GM11168 (cell line): ENCODE measurements at regions not wholly inside any gene's neighbourhood (a gene's known extent, or its start where the extent isn't known, plus 50 kb on each side); places are given as distances from the start of the nearest gene placed in this dataset.

Experiments used
- in situ Hi-C: fragments of 300-500 bp; cut with MboI; formaldehyde crosslinking; loops from one replicate; pipeline ENCODE4 v1.12.0; 2022; ENCODE audit warnings: low sequenced_read_pairs; ENCODE audit not compliant: unreplicated experiment

DNA sequence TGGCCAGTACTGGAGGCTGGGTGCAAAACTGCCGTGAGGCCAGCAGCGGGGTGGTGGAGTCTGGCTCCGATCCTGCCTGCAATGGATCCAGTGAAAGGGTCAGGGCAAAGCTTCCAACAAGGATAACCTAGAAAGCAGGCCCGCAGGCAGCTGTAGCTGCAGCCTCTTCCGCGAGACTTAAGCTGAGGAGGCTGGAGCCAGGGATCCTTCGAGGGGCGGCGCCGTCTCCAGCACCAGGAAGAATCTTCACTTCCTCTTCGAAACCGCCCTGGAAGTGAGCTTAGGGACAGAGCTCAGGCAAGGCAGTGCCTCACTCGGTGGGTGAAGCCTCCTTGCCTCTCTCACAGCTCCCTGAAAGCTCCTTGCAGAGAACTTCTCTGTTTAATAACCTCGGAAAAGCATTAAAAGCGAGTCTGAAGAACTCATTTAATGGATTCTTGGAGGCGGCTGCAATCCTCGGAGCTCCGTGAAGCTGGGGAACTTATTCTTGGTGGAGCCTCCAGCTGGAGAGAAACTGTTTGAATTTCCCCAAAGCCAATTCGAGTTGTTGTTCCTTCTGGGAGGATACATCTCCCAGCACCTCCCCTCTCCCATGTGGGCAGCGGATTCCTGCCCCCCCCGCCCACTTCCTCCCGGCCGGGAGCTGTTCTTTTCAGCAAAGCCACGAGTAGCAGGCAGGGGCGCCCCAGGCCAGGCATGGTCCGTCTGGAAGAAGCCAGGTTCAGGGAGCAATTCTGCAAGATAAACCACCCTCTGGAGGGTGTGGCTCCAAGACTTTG is 169.9 kb downstream of the CTTN start:
- in situ Hi-C loops: no loop called here

DNA sequence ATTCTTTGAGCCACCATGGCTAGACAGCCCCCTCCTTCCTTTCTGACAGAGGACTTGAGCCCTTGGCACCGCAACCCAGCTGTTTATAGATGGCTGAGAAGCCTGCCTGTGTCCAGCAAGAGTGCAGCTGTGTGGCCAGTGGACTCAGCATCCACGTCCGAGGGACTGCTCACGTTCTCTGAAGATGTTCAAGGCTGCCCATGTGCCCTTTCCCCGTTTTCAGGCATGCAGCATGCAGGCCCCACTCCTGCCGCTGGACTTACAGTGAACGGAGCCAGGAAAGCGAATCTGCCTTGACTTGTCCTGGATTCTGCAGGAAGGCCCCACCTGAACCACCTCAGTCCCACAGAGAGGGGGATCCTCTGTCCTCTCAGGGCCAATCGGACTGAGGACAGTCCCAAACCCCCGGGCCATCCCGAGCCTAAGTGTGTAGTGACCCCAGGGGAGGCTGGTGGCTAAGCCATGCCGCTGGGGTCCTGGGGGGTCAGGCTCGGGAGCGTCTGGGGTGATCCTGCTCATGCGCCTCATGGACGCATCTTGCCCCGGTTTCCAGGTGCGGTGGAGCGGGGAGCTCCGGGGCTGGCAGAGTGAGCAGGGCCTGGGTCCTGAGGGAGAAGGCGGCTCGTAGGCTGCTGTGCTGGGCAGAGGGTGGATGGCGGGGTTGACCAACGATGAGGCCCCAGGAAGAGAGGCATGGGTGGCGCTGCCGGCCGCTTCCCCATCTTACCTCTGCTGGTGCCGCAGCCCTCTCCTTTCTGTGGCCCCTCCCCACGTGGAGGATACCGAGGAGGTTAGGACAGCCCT is 170.7 kb downstream of the CTTN start:
- in situ Hi-C loops: no loop called here

DNA sequence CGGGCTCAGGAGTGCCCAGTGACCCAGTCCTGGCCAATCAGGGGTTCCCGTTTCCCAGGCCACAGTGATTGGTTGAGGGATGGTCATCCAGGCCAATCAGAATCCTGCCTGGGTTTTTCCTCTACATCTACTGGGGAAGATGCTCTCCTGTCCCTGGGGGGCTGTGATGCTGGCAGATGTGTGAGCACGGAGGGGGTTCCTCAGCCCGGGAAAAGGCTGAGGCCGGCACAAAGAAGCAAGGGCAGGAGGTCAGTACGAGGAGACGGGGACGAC is 171.2 kb downstream of the CTTN start:
- in situ Hi-C loops: no loop called here

DNA sequence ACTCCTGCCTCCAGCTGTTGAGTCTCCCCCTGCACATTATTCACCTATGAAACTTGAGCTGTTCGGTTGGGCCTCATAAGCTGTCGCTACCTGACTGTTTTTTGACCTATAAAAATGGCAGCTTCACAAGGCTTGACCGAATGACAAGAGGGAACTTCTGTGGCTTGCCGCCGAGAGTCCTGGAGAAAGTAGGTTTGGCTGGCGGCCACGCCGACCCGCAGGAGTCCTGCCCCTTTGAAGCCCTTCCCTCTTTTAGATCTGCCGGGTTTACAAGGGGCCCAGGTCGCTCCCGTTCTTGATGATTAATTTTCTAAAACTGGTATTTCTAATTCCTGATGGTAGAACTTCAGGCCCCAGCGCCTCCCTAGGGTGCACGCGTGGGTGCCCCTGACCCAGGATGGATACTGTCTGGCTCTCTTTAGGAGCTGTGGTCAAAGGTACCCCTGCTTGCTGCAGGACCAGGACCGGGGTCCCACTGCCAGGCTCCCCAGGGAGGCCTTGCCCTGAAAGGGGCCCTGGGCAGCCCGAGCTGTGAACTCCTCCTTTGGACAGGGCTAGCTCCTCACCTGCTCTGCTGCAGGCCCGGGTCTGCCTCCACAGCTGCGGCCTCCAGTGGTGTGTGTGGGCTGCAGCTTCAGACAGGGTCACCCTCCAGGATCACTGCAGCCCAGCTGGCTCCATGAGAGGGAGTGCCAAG is 171.8 kb downstream of the CTTN start:
- in situ Hi-C loops: no loop called here

DNA sequence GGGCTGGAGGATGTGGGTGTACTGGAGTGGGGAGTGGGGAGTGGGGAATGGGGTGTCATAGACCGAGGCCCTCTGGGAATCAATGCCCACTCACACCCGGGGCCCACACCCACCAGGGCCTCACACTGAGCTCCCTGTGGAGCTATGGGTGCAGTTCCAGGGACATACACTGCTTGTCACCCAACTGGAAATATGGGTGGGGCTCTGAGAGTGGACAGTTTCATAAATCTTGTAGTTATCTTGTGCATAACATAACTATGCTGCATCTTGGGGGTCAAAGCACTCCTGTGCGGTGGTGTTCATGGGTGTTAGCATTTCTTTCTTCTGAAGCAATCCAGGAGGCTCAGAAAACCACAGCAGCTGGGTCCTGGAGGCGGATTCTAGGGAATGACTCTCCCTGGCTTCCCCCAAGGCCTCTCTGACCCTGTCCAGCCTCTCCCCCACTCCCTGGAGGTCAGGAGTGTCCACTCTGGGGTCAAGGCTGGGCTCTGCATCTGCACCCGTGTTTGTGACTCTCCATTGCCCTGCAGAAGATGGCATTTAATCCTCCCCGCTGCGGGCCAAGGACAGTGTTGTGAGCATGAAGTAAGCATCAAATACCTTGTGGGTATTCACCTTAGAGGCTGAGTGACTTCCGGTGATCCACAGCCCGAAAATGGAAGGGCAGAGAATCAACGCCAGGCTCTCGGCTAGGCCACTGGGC is 172.5 kb downstream of the CTTN start:
- in situ Hi-C loops: no loop called here

DNA sequence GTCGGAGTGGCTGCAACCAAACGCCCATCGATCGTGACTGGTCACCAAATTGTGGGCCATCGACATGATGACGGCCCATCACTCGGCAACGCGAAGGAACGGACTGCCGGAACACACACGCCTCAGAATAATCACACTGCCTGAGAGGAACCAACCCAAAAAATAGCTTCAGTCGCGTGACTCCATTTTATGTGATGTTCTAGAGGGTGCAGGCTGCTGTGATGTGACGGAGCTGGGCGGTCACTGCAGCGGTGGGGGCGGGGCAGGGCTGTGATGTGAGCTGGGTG is 174.6 kb downstream of the CTTN start:
- in situ Hi-C loops: no loop called here

DNA sequence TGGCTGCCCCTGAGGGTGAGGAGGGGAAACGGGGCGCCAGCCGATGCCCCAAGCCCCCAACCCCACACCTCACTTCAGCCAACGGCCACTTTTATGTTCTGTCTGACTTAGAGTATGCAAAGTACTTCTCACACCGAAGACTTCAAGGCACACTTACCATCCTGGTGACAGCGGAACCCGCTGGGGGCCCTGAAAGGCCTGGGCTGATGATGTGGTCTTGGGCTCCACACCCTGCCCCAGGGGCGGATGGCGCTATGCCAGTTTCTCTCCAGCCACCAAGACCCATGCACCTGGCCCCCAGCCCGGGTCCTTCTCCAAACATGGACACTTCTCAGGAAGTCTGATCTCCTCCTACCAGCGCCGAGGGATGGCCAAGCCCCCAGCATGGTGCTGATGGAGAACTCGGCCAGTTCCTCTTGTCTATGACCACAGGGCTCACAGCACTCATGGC is 175.4 kb downstream of the CTTN start:
- in situ Hi-C loops: no loop called here

DNA sequence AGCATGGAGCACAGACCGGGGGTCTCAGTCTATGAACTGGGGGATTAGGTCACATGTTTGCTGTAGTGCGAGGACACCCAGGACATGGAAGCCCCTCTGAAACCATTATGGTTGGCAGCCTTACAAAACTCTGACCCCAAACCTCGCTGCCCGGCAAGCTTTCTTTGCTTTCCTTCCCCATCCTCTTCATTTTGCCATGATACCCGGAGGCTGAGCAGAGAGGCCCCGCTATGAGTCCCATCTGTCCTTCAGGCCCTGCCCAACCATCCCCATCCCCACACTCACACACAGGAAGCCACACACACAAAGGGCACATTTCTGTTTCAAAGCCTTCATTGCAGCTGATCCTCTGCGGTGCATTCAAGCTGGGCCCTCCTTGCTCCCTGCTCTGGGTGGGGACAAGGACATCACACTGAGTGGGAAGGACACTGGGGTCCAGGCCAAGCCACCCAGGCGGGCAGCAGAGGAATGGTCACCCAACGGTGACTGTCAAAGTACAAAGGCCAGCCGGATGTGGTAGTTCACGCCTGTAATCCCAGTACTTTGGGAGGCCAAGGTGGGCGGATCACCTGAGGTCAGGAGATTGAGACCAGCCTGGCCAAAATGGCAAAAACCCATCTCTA is 176.5 kb downstream of the CTTN start:
- in situ Hi-C loops: no loop called here

DNA sequence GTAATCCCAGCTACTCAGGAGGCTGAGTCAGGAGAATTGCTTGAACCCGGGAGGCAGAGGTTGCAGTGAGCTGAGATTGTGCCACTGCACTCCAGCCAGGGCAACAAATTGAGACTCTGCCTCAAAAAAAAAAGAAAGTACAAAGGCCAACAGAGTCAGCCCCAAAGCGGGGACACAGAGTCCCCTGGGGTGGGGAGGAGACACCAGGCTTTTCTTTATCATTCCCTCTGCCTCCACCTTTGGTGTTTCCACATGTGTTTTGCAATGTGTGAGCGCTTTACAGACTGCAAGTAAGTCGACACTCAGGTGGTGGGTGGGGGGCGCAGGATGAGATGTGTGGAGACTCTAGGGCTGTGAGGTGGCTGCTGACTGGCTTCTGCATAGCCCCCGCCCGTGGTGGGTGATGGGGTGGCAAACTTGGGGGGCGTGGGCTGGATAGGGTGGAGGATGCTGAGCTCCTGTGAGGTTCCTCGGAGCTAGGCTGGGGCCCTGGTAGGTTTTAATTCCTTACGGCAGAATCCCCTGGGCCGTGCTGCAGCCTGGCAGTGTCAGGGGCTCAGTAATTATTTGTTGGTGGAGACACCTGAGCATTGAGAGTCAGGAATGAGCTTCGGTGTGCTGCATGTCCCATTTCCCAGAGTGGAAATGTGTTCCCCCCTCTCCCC is 177.2 kb downstream of the CTTN start:
- in situ Hi-C loops: no loop called here

DNA sequence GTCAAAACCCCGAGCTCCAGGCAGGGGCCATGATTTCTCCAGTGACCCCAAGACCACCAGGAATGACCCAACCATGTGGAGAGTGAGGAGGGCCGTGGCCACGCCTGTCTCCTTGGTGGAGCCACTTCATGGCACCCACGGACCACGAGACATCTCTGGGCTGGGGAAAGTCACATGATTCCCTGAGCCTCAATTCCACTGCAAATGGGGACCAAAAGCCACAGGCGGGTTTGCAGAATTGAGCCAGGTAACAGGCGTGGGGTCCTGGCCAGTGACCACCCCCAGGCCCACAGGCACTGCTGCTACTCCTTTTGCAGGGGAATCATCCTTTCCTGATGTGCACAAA is 178.9 kb downstream of the CTTN start:
- in situ Hi-C loops: no loop called here

DNA sequence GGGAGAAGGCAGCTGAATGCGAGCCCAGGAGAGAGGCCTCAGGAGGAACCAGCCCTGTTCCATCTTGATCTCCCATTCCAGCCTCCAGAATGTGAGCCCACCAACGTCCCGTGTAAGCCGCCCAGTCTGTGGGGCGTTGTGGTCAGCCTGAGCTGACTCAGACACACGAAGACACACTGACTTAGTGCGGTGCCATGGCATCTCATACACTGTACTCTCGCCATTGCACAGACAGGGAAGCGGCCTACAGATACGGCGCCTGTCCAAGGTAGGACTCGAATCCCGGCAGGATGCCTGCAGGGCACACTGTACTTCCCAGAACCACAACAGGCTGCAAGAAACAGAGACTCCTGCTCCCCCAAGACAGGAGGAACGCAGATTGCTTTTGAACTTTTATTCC is 179.6 kb downstream of the CTTN start:
- in situ Hi-C loops: no loop called here

DNA sequence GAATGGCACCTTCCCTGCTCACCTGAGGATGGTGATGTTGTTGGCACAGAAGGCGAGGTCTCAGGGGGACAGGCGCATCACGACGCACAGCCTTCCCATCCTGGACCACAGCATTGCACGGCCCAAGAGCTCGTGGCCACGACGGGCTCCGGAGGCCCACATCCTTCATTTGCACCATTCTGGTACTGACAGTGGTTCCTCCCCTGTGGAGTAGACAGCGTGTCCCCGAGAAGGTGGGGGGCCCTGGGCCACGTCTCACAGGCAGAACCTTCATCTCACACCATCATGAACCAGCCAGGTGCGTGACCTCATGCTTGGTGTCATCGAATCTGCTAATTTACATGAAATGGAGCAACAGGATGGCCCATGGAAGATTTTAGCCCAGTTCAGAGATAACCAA is 180.0 kb downstream of the CTTN start:
- in situ Hi-C loops: no loop called here

DNA sequence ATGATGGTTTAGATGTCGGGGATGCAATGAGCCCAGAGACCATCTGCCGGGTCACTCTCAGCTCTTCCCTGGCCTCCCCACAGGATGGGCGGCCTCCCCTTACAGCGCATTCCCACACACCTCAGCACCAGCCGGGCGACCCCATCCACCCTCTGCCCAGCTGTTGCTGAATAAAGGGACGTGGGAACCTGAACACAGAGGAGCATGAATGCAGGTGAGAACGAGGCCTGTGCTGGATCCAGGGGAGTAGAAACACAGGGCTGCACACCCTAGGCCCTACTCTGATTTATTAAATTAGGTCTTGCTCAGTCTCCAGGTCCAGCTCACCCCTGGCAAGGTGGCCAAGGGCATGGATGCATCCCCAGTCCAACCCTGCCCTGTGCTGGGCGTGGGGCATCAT is 180.5 kb downstream of the CTTN start:
- in situ Hi-C loops: no loop called here

DNA sequence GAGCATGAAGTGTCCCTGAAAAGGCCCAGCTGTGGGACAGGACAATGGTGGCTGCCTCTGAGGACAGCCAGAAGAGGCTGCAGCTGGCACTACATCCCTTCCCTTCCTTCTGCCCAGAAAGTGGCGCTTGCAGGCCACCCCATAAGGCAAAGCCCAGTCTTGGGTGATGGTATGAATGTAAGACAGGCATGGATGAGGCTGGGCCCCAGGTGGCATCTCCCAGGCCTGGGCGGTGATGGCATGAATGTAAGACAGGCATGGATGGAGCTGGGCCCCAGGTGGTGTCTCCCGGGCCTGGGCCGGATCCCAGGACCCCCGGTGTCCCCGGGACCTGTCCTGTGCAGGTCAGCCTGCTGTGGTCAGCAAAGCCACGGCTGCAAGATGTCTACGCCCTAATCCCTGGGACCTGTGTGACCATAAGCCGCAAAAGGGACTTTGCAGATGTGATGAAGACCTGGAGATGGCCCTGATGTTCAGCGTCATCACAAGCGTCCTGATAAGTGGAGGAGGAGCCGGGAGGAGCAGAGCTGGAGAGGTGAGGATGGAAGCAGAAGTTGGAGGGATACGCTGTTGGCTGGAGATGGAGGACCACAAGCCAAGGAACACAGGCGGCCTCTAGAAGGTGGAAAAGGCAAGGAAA is 181.1 kb downstream of the CTTN start:
- in situ Hi-C loops: no loop called here

DNA sequence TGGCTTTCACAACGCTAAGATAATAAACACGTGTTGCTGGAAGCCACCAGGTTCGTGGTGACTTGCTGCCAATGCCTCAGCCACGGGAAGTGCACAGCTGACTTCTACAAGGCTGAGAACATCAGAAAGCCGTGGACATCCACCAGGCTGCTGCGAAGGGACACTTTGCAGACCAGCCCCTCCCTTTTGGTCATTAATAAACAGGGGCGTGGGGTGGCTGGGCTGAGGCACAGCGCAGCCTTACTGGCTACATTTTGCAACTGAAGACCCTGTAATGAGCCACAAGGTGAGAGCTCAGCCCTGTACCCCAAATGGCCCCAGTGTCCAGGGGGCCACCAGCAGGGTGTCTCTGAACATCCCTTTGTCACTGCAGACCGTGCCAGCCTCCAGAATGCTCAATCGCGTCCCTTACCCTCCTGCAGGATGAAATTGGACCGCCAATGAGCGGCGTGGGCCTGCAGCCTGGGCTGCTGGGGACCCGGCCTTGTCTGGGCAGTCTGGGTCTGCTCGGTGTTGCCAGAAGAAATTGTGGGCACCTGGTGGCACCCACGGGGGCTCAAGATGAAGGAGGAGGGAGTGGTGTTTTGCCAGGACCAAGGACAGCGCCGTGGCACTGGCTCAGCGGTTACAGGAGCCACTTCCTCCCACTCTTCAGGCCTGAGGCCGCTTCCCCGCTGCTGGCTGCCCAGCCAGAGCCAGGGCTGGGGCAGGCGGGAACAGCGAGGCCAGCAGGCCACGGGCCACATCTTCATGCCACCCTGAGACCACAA is 181.9 kb downstream of the CTTN start:
- in situ Hi-C loops: no loop called here

DNA sequence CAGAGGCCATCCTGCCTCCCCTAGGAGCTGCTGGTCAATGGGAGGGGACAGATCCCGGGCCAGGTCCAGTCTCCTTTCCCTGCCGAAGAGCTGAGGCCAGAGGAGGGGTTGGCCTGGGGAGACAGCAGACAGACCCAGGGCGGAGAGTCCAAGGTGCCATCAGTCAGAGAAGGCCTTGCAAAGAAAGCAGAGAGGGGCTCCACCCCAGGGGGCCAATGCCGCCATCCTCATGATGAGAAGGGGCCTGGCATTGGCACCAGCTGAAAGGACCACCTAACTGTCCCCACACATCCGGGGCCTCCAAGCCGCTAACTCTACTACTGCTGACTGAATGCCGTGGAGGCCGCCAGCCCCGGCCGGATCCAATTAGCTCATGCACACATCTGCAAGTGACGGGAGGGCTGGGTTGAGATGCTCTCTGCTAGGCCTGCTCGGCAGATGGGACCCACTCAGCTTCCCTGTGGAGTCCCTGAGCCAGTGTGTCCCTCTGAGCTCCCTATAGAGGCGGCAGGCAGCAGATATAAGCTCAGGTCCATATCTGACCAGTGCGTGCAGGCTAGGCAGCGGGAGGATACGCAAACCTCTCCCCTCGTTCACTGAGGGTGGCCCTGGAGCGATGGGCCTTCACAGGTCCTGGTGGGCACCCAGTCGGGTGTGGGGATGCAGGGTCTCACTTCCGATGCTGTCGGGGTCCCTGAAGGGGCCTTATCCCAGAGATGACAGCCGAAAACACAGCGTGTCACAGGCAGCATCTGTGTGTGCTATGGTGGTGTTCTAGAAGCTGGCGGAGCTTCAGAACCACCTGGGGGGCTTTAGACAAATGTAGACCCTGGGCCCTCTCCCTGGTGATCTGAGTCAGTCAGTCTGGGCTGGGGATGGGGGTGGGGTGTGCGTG is 183.9 kb downstream of the CTTN start:
- in situ Hi-C loops: no loop called here

DNA sequence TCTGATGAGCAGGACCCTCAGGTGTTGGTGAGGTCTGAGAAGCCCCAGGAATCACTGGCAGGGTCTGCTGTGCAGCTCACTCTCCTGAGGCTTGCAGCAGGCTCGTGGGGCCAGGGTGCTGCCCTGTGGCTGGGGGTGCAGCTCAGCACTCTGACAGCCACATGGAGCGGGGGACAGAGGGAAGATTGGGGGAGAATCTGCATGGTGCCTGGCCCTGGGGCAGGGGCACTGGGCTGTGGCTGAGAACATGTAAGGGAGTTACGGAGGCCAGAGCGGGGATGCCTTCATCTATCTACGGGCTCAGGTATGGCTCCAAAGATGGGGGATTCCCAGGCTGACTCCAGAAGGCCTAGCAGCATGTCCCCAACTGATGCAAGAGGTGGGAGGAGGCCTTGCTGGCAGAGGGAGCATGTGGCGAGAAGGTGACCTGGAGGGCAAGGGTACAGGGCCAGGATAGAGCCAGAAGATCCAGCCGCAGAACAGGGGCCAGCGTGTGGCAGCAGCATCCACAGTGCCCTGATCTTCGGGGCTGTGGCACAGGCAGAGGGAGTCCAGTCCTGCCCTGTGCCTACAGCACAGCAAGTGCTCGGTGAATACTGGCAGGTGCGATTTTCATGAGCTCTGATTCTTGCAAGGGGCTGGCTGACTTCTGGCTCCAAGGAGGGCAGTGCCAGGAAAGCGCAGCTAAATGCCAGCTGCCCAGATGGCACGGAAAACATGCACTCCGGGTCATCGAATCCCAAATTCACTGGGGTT is 184.7 kb downstream of the CTTN start:
- in situ Hi-C loops: no loop called here
